GM21737 (cell line): ENCODE measurements at regions not wholly inside any gene's neighbourhood (a gene's known extent, or its start where the extent isn't known, plus 50 kb on each side); places are given as distances from the start of the nearest gene placed in this dataset.
"Not testable (repeated sequence)": the region's sequence is repeated elsewhere in the genome, so short reads cannot be mapped to it uniquely, and the experiment has no call there.

Source experiments
- ATAC-seq: cut with Tn5 transposase; IDR thresholded peaks from one replicate; pipeline ENCODE4 v1.9.1; 2021; ENCODE audit warnings: mild to moderate bottlenecking, moderate library complexity; ENCODE audit not compliant: unreplicated experiment

- ATAC-seq: no peak
These were observed 50.0 kb upstream of the EMX2 start for GRCh38 chr10:117492504-117492903.

- ATAC-seq: no peak
These were observed 54.5 kb upstream of the EMX2 start for GRCh38 chr10:117488004-117488403.

DNA sequence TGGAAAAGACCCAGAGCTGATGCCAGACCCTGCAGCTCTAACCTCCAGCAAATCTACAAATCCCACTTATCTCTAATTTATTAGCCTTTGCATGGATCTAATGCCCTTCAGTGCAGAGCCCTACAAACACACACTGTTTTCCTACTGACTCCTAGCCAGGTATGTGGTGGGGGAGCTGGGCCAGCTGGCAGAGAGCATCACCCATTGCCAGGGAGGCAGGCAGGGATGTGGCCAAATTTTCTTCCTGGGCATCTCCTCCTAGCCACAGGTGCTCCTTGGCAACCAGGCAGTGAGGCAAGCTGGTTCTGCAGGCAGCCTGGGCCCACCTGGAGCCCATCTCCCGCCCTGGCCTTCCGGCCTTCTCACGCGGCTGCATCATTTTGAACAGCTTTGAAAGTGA, 55.9 kb upstream of the EMX2 start:
- ATAC-seq: no peak

DNA sequence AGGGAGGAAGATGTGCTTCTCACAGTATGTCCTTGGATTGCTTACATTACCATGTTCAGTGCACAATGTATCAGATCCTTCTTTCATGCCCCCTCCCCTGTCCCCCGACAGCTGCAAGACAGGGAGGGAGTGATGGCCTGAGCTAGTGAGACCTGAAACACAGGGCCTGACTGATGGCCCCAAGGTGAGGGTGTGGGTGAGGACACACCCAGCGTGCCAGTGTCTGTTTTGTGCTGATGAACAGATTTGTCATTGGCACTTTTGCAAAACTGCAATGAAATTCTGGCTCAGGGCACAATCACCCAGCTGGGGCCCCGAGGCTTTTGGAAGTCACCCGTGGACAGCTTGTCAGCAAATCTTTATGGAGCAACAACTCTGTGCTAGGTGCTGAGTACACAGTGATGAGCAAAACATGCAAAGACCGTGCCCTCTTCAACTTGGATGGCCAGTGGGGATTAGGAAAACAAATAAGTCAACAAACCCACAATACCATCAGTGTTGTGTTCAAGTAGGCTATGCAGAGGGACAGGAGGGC, 59.4 kb upstream of the EMX2 start:
- ATAC-seq: no peak

DNA sequence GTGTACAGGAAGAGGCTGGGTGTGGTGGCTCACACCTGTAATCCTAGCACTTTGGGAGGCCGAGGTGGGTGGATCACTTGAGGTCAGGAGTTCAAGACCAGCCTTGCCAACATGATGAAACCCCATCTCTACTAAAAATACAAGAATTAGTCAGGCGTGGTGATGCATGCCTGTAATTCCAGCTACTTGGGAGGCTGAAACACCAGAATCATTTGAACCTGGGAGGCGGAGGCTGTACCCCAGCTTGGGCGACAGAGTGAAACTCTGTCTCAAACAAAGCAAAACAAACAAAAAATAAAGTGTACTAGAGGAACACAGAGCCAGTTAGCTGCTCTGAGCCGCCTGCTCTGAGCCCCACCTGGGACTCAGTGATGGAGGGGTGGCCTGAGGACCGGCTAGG, 61.5 kb upstream of the EMX2 start:
- ATAC-seq: not testable (repeated sequence)

DNA sequence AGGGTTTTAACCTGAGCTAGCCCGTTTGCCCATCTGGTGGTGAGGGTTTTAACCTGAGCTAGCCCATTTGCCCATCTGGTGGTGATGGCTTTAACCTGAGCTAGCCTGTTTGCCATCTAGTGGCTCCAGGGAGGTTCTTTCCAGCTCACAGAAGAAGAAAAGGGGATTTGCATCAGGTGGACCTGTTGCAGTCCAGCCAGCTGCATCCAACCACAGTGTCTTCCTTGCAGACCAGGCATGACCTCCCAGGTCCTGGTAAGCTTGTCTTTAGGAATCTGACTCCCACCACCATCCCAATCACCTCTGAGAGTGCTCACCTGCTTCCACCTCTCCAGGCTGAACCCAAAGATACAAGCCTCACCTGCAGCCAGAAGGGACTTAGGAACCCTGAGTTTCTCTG, 62.4 kb upstream of the EMX2 start:
- ATAC-seq: no peak

GRCh38 chr10:117477961-117478670, 64.4 kb upstream of the EMX2 start:
- ATAC-seq: no peak

GRCh38 chr10:117477211-117477947, 65.2 kb upstream of the EMX2 start:
- no peak for ATAC-seq

DNA sequence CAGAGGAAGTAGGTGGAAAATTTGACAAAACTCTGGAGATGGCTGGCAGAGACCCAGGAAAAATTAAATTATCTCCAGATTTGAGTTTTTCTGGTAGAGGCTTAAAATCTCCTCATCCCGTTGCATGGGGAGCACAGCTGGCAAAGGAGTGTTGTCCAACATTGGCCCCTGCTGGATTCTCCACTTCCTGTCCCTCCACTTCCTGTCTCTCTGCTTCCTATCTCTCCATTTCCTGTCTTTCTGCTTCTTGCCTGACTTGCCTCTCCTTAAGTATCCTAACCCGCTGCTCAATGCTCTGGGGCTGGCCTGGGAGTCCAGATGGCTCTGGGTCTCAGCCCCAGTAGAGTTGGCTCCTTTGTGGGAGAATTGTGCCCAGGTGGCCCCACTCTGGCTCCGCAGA, 65.8 kb upstream of the EMX2 start:
- no peak for ATAC-seq

- no peak for ATAC-seq
These were observed 66.3 kb upstream of the EMX2 start for GRCh38 chr10:117476281-117476680.

- peak; percentile 64 for ATAC-seq
These were observed 69.7 kb upstream of the EMX2 start for GRCh38 chr10:117472872-117473271.

DNA sequence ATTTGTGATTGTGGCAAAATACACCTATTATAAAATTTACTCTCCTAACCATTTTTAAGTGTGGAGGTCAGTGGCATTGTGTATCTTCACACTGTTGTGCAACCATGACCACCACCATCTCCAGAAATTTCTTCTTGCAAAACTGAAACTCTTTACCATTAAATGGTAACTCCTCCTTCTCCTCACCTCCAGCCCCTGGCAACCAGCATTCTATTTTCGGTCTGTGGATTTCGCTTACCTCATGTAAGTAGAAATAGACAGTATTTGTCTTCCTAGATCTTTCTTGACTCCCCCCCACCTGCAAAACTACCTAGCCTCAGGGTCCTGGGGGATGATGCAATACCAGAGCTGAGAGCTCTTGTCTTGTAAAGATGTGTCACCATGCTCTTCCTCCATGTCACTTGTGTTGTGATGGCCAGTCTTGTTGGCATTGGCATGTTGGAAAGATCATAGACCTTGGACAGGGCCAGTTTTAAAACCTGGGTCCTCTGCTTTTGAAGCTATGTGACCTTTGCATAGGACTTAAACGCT, 71.1 kb upstream of the EMX2 start:
- ATAC-seq: no peak

DNA sequence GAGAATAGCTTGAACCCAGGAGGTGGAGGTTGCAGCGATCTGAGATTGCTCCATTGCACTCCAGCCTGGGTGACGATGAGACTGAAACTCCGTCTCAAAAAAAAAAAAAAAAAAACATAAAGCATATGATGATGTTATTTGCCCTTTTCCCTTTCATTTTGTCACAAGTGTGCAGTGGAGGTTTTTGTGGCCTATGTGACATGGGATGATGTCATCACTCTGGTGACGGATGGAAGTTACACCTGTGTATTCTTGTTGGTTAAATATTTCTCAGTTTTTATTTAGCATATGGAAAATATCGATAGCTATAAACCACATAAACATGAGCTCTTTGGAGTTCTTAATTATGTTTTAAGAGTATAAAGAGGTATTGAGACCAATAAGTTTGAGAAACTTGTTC, 71.8 kb upstream of the EMX2 start:
- no peak for ATAC-seq

- no peak for ATAC-seq
These were observed 73.9 kb upstream of the EMX2 start for GRCh38 chr10:117468665-117469064.

DNA sequence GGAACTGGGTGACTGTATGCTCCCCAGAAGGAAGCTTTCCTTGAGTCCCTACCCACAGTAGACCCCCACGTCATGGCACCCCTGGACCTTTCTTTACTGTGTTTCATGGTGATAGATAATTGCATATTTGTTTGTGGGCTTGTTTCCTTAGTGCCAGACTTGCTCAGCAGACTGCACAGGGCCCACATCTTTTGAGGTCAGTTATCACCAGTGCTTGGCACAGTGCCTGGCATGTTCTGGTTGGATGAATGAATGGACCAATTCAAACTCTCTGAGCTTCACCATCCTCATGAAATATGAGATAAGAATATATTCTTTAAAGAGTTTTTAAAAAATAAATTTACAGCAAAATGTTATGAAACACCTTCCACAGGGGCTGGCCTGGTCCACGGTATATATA, 78.4 kb upstream of the EMX2 start:
- no peak for ATAC-seq

DNA sequence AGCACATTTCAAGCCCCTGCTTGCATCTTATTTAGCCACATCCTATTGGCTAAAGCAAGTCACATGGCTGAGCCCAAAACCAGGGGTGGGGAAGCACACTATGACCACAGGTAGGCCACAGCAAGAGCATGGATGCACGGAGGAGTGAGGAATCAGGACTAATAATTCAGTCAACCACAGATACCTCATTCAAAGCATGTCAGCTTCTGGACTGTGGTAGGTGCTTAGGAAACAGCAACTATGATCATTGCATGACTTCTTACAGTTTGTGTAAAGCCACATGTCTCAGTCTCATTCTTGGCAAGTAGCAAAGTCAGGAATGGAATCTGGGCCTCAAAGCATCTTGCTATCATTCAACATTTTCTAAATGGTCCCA, 79.0 kb upstream of the EMX2 start:
- ATAC-seq: no peak

GRCh38 chr10:117462816-117463544, 79.6 kb upstream of the EMX2 start:
- no peak for ATAC-seq

- ATAC-seq: no peak
These were observed 80.1 kb upstream of the EMX2 start for GRCh38 chr10:117462424-117462792.

- ATAC-seq: no peak
These were observed 80.7 kb upstream of the EMX2 start for GRCh38 chr10:117461766-117462423.

- no peak for ATAC-seq
These were observed 81.4 kb upstream of the EMX2 start for GRCh38 chr10:117460846-117461765.
